BJ (cell line): ENCODE measurements at regions not wholly inside any gene's neighbourhood (a gene's known extent, or its start where the extent isn't known, plus 50 kb on each side); places are given as distances from the start of the nearest gene placed in this dataset.

Experiments
- CTCF ChIA-PET: fragments of 350-600 bp; formaldehyde crosslinking; extraction: SDS; loops from one replicate; lab custom pipeline; 2021; ENCODE audit warnings: antibody characterized with exemption, inconsistent platforms; lab: Yijun Ruan, JAX
- POLR2A ChIA-PET: fragments of 300-600 bp; sonication (Branson Sonifier 250); formaldehyde crosslinking; extraction: SDS; loops from one replicate; lab custom pipeline; 2021; ENCODE audit warnings: antibody characterized with exemption; lab: Charles Lee
- DNase-seq: peaks from one replicate; pipeline ENCODE4 v3.0.0-alpha.2; 2011; ENCODE audit warnings: low read depth
- H3K27me3 ChIP-seq: 2 replicates; pipeline ENCODE4 v1.6.0; 2011; ENCODE audit warnings: low read length; ENCODE audit not compliant: control insufficient read depth, insufficient read depth
- H3K36me3 ChIP-seq: 2 replicates; pipeline ENCODE4 v1.5.1; 2011; ENCODE audit warnings: low read length; ENCODE audit not compliant: control insufficient read depth, insufficient read depth
- H3K4me3 ChIP-seq: 2 replicates; pipeline ENCODE4 v1.5.1; 2011; ENCODE audit warnings: low read depth, mild to moderate bottlenecking, control low read depth, low read length
- CTCF ChIP-seq: IDR thresholded peaks from 2 replicates; pipeline ENCODE4 v1.5.1; 2011; ENCODE audit warnings: low read depth, mild to moderate bottlenecking, control low read depth, inconsistent platforms, low read length, moderate library complexity; ENCODE audit not compliant: insufficient read depth

GRCh38 chr1:170337413-170337994 lies 191.7 kb downstream of the NTMT2 start:
- no peak for DNase-seq
- TF ChIP-seq CTCF, result no peak
- no peak overlapping the region for H3K4me3 ChIP-seq
- H3K27me3 ChIP-seq, result no peaks in the 10 kb centered on the region
- POLR2A ChIA-PET, result no interaction called here
- H3K36me3 ChIP-seq, result no peaks in the 10 kb centered on the region
- CTCF ChIA-PET, result no interaction called here

GRCh38 chr1:170339534-170339933 lies 192.4 kb upstream of the GORAB start:
- CTCF ChIA-PET, result interaction anchor here (2.5 kb wide), 1 partner anchor 10 kb away, joined by 9 read pairs; no protein-coding TSS in a partner anchor
- TF ChIP-seq CTCF, result no peak
- no peak for DNase-seq
- no peaks in the 10 kb centered on the region for H3K27me3 ChIP-seq
- POLR2A ChIA-PET, result no interaction called here
- no peak overlapping the region for H3K4me3 ChIP-seq
- H3K36me3 ChIP-seq, result no peaks in the 10 kb centered on the region

- H3K27me3 ChIP-seq, result no peaks in the 10 kb centered on the region
- CTCF ChIA-PET, result interaction anchor here (2.5 kb wide), 1 partner anchor 10 kb away, joined by 9 read pairs; no protein-coding TSS in a partner anchor
- H3K4me3 ChIP-seq, result no peak overlapping the region
- H3K36me3 ChIP-seq, result no peaks in the 10 kb centered on the region
- DNase-seq, result no peak
- TF ChIP-seq CTCF, result no peak
- POLR2A ChIA-PET, result no interaction called here
These were observed 191.7 kb upstream of the GORAB start for GRCh38 chr1:170340308-170340707.

GRCh38 chr1:170351366-170351946 lies 180.5 kb upstream of the GORAB start:
- Histone ChIP-seq H3K36me3 (no peaks in the 10 kb centered on the region), H3K27me3 (no peaks in the 10 kb centered on the region), H3K4me3 (no peak overlapping the region)
- ChIA-PET POLR2A (no interaction called here), CTCF (interaction anchor here (0.6 kb wide), 1 partner anchor 32 kb away, joined by 3 read pairs; no protein-coding TSS in a partner anchor)
- no peak for TF ChIP-seq CTCF
- DNase-seq, result no peak

- TF ChIP-seq CTCF, result no peak
- Histone ChIP-seq H3K27me3 (no peaks in the 10 kb centered on the region), H3K4me3 (no peak overlapping the region), H3K36me3 (no peaks in the 10 kb centered on the region)
- ChIA-PET CTCF (no interaction called here), POLR2A (no interaction called here)
- no peak for DNase-seq
These were observed 177.7 kb upstream of the GORAB start for GRCh38 chr1:170354246-170354645.
